GM21717 (cell line): ENCODE measurements at regions not wholly inside any gene's neighbourhood (a gene's known extent, or its start where the extent isn't known, plus 50 kb on each side); places are given as distances from the start of the nearest gene placed in this dataset.

Source experiments
- ATAC-seq: cut with Tn5 transposase; IDR thresholded peaks from one replicate; pipeline ENCODE4 v1.9.1; 2021; ENCODE audit warnings: mild to moderate bottlenecking, moderate library complexity; ENCODE audit not compliant: unreplicated experiment

DNA sequence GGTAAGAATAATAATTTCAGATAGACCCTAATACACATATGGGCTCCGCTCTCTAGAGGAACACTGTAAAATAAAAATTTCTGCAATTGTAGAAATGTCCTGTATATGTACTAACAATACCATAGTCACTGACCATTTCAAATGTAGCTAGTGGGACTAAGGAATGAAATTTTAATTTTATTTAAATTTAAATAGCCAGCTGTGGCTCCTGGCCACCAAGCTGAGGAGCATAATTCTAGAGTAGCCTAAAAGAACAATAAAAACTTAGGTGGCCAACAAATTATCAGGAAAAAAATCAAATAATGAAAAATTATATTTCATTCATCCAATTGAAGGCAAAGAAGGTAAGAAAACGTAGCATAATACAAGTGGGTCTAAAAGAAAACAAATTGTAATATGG lies 240.9 kb upstream of the MIR17HG start:
- no peak for ATAC-seq

DNA sequence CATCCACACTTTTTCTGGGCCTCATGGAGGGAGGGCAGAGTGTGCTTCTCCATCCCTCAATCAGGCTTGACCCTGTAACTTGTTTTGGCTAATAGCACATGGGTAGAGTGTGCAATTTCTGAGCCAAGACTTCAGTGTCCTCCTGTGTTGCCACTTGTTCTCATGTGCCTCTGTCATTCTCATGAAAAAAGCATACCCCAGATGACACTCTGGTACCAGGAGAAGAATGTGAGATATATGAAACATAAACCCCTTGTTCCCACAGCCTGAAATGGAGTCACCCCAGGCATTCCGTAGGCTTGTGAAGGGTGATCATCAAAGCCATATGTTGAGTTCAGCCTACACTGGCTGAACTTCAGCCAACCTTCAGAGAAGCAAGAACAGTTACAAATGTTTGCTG lies 239.2 kb upstream of the MIR17HG start:
- ATAC-seq, result no peak

DNA sequence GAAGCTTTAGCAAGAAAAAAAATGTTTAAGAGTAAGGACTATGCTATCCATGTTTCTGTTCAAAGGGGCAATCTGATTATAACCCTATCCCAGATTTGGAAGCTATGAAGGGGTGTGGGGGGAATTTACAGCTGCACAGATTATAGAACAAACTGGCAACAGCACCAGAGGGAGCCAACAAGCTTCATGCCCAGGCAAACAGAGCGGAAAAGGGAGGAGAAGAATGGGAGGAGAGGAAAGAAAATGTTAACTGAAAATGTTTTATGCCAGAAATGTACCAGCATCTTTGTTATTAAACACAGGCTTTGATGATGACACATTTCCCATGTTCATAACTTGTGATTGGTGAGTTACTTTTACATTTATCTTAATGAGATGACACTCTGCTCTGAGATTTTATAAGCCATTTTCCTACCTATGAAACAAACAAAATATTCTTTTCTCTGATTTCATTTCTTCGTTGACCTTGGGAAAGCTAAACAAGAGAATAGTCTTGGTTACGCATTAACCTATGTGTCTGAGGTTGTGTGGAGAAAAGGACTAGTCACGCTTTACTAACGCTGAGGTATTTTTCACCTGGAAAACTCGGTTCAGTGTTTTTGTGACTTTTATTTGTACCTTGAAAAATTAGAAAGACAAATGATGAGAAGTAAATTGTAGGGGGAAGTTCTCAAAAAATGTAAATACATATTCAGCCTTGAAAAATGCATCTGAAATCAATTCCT lies 235.8 kb upstream of the MIR17HG start:
- no peak for ATAC-seq

- no peak for ATAC-seq
These were observed 235.1 kb upstream of the MIR17HG start for GRCh38 chr13:91112201-91112923.

GRCh38 chr13:91112924-91113277 lies 234.6 kb upstream of the MIR17HG start:
- ATAC-seq, result no peak

- no peak for ATAC-seq
These were observed 231.7 kb upstream of the MIR17HG start for GRCh38 chr13:91115776-91116175.

GRCh38 chr13:91117351-91117750 lies 230.1 kb upstream of the MIR17HG start:
- no peak for ATAC-seq

- no peak for ATAC-seq
These were observed 227.8 kb upstream of the MIR17HG start for GRCh38 chr13:91119643-91120042.

DNA sequence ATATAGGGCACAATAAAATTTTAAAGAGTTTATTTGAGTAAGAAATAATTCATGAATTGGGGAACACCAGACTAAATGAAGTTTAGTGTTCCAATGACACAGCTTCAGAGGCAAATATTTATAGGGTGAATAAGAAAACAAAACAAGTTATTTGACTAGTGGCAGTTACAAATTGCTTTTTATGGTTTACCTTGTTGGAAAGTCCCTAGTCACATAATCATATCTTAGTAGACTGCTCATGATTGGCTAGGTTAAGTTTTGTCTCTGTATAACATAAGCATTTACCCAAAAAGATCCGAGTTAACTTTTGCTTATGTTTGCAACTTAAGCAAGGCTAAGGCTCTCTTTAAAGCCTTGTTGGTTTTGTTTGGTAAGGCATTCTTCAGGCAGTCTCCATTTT lies 224.7 kb upstream of the MIR17HG start:
- no peak for ATAC-seq

DNA sequence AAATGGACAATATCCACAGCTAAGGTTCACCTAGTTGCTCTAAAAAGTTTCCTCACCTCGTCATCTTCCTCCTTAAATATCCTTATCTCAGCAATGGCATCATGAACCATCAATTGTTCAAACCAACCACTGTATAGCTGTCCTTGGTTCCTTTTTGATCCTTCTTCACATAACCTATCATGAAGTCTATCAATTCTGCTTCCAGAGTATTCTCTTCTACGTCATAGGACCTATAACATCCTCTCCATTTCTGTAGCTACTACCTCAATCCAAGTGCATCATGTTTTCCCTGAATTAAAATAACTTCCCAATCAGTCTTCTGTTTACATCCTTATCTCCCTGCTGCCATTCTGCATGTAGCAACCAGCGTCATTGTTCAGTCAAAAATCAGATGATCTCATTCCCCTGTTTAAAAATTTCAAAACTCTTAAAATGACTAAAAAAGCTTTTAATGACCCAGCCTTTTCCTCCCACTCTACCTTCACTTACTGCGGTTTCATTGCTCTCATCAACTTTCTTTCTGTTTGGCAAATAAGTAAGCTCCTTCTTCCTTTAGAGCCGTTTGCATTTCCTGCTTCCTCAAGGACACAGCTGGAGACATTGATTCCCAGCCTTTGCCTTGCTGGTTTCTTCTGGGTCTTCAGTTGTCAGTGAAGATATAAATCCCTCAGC lies 223.9 kb upstream of the MIR17HG start:
- no peak for ATAC-seq

DNA sequence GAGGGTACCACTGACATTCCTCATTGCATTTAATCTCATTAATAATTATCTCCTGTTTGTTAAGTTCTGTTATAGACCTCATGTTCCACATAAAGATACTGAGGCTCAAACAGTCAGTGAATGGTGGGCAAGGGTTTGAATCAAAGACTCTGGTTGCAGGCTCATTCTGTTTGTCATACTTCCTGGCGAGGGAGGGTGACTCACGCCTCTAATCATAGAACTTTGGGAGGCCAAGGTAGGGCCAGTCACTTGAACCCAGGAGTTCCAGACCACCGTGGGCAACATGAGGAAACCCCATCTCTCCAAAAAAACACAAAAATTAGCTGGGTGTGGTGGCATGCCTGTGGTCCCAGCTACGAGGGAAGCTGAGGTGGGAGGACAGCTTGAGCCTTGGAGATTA lies 220.7 kb upstream of the MIR17HG start:
- ATAC-seq, result no peak

DNA sequence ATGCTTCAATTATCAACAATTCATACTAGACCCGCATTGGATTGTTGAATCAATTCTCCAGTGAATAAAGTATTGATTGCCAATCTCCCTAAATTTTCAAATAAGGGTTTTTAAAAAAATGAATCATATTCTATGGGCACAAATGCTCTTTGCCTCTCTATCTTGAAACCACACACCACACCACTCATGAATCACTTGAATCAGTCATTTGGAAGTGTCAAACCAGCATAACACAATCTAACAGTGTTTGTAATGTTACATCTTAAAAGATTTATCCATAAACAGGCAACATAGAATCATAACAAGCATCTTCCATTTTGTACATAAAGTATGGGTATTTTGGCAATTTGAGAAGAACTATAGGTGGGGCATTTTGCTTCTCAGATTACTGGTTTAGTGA lies 219.5 kb upstream of the MIR17HG start:
- ATAC-seq, result no peak

- no peak for ATAC-seq
These were observed 215.1 kb upstream of the MIR17HG start for GRCh38 chr13:91132381-91132780.

DNA sequence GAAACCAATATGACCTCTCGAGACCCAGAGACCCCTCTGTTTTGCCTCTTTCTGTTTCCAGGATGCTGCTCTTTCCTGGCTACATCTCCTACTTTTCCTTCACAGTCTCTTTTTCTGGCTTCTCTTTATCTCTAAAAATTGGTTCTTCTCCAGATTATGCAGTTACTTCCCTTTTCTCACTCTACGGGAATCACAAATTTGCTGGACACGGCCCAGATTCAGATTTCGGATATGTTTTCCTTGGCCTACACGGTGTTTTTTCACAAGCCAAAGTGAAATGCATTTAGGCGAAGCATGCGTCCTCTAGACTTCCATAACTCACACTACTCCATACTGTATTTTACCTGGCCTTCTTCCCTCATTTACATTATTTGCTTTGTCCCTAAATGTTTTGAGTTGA lies 214.7 kb upstream of the MIR17HG start:
- no peak for ATAC-seq

GRCh38 chr13:91133941-91134802 lies 213.3 kb upstream of the MIR17HG start:
- peak; percentile 85 for ATAC-seq

- ATAC-seq, result peak; percentile 27
These were observed 212.7 kb upstream of the MIR17HG start for GRCh38 chr13:91134803-91135184.

DNA sequence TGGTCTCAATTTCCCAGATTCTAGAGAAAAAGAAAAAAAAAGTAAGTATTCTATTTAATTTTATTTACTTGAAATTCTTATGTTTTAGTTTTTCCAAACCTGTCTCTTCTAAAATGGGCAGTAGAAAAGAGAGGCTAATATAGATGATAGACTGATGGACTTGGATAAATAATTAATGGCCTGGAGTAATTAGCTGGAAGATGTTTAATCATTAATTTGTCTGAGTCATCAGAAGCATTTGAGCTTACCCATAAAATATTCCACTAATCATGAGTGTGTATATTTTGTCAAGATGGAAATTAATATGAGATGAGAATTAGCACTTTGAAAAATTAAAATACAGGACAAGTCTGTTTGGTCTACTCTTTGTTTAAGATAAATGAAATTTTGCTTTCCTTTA lies 212.1 kb upstream of the MIR17HG start:
- ATAC-seq, result no peak

- no peak for ATAC-seq
These were observed 211.5 kb upstream of the MIR17HG start for GRCh38 chr13:91135968-91136367.

GRCh38 chr13:91136806-91137205 lies 210.7 kb upstream of the MIR17HG start:
- ATAC-seq, result no peak

DNA sequence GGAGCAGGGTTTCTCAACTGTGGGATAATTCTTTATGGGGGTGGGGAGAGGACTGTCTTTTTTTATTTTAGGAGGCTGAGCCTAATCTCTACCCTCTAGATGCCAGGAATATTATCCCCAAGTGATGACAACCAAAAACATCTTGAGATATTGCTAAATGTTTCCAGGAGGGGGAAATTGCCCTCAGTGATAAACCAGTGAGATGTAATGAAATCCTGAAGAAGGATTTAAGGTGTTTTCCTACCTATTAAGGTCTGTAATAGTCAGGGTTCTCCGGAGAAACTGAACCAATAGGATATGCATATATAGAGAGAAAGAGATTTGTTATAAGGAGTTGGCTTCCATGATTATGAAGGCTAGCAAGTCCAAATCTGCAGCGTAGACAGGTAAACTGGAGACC lies 208.3 kb upstream of the MIR17HG start:
- no peak for ATAC-seq

DNA sequence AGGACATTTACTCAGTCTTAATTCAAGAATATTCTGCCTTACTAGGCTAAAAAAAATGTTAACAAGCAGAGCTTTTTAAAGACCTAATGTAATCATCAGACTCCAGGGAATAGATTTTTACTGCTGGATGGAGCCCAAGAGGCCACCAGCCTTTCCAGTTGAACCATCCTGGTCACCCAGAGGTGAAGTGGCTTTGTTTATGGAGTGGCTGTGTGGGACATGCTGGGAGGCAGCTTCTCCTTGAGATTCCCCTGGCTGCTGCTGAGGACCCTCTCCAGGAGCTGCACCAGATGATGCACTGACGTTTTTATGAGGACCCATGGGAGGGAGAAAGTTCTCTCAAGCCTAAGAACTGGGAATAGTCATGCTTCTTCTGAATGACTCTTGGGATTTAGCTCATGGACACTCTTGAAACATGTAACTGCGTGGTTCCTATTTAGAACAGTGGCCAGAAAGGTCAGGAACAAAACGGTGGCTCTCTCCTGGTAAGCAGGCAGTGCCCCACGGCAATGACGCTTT lies 205.9 kb upstream of the MIR17HG start:
- no peak for ATAC-seq
